Nephron progenitor cell (in vitro differentiated cells): ENCODE measurements at regions not wholly inside any gene's neighbourhood (a gene's known extent, or its start where the extent isn't known, plus 50 kb on each side); places are given as distances from the start of the nearest gene placed in this dataset.

Source experiments
- DNase-seq: peaks from one replicate; pipeline ENCODE4 v3.0.0; 2021
- H3K27ac Mint-ChIP-seq: 2 replicates; pipeline ENCODE4 v1.8.0; 2021; ENCODE audit warnings: mild to moderate bottlenecking, moderate library complexity, mixed read lengths
- H3K27me3 Mint-ChIP-seq: 2 replicates; pipeline ENCODE4 v1.8.0; 2021; ENCODE audit warnings: mild to moderate bottlenecking, low read depth, mixed read lengths; ENCODE audit not compliant: poor library complexity
- H3K36me3 Mint-ChIP-seq: 2 replicates; pipeline ENCODE4 v1.8.0; 2021; ENCODE audit warnings: low read depth, mixed read lengths
- H3K4me1 Mint-ChIP-seq: 2 replicates; pipeline ENCODE4 v1.8.0; 2021; ENCODE audit warnings: mixed read lengths
- H3K4me3 Mint-ChIP-seq: 2 replicates; pipeline ENCODE4 v1.8.0; 2021; ENCODE audit warnings: mild to moderate bottlenecking, moderate library complexity, mixed read lengths
- H3K9me3 Mint-ChIP-seq: 2 replicates; pipeline ENCODE4 v1.8.0; 2021; ENCODE audit warnings: mild to moderate bottlenecking, moderate library complexity, mixed read lengths
- CTCF ChIP-seq: fragments of 200-600 bp; sonication (generic); IDR thresholded peaks from 2 replicates; pipeline ENCODE4 v1.5.0; 2021; ENCODE audit warnings: antibody characterized with exemption

GRCh38 chr18:46289931-46290330 is 185.7 kb downstream of the HAUS1 start:
- TF ChIP-seq CTCF = no peak
- peaks cover 22% of the 10 kb centered on the region for H3K27me3 Mint-ChIP-seq
- peak overlapping the region; percentile 65 for H3K27ac Mint-ChIP-seq
- no peaks in the 10 kb centered on the region for H3K36me3 Mint-ChIP-seq
- no peaks in the 10 kb centered on the region for H3K9me3 Mint-ChIP-seq
- H3K4me3 Mint-ChIP-seq = no peak overlapping the region
- DNase-seq = no peak
- H3K4me1 Mint-ChIP-seq = peaks cover 34% of the 10 kb centered on the region

GRCh38 chr18:46290440-46291020 is 186.3 kb downstream of the HAUS1 start:
- TF ChIP-seq CTCF = no peak
- Mint-ChIP-seq H3K27ac (no peak overlapping the region), H3K27me3 (peaks cover 18% of the 10 kb centered on the region), H3K9me3 (no peaks in the 10 kb centered on the region), H3K4me3 (no peak overlapping the region), H3K36me3 (no peaks in the 10 kb centered on the region), H3K4me1 (peaks cover 40% of the 10 kb centered on the region)
- no peak for DNase-seq

GRCh38 chr18:46291149-46291548 is 187.0 kb downstream of the HAUS1 start:
- no peaks in the 10 kb centered on the region for H3K9me3 Mint-ChIP-seq
- DNase-seq = no peak
- H3K36me3 Mint-ChIP-seq = no peaks in the 10 kb centered on the region
- peaks cover 43% of the 10 kb centered on the region for H3K4me1 Mint-ChIP-seq
- H3K27me3 Mint-ChIP-seq = peaks cover 18% of the 10 kb centered on the region
- no peak for TF ChIP-seq CTCF
- no peak overlapping the region for H3K27ac Mint-ChIP-seq
- no peak overlapping the region for H3K4me3 Mint-ChIP-seq

GRCh38 chr18:46293742-46294181 is 189.6 kb downstream of the HAUS1 start:
- no peak for DNase-seq
- H3K27ac Mint-ChIP-seq = no peak overlapping the region
- H3K9me3 Mint-ChIP-seq = no peaks in the 10 kb centered on the region
- H3K36me3 Mint-ChIP-seq = no peaks in the 10 kb centered on the region
- TF ChIP-seq CTCF = no peak
- peaks cover 15% of the 10 kb centered on the region for H3K27me3 Mint-ChIP-seq
- H3K4me3 Mint-ChIP-seq = no peak overlapping the region
- H3K4me1 Mint-ChIP-seq = peaks cover 53% of the 10 kb centered on the region

GRCh38 chr18:46294318-46294717 is 190.1 kb downstream of the HAUS1 start:
- no peak overlapping the region for H3K4me3 Mint-ChIP-seq
- no peaks in the 10 kb centered on the region for H3K36me3 Mint-ChIP-seq
- no peaks in the 10 kb centered on the region for H3K9me3 Mint-ChIP-seq
- no peak for DNase-seq
- peaks cover 49% of the 10 kb centered on the region for H3K4me1 Mint-ChIP-seq
- H3K27ac Mint-ChIP-seq = no peak overlapping the region
- H3K27me3 Mint-ChIP-seq = peaks cover 18% of the 10 kb centered on the region
- no peak for TF ChIP-seq CTCF

GRCh38 chr18:46294751-46295150 is 190.6 kb downstream of the HAUS1 start:
- DNase-seq = no peak
- H3K27ac Mint-ChIP-seq = no peak overlapping the region
- no peaks in the 10 kb centered on the region for H3K9me3 Mint-ChIP-seq
- H3K4me1 Mint-ChIP-seq = peaks cover 45% of the 10 kb centered on the region
- H3K27me3 Mint-ChIP-seq = peaks cover 21% of the 10 kb centered on the region
- no peaks in the 10 kb centered on the region for H3K36me3 Mint-ChIP-seq
- H3K4me3 Mint-ChIP-seq = no peak overlapping the region
- TF ChIP-seq CTCF = no peak
